DND-41 (cell line): ENCODE measurements at regions not wholly inside any gene's neighbourhood (a gene's known extent, or its start where the extent isn't known, plus 50 kb on each side); places are given as distances from the start of the nearest gene placed in this dataset.

ENCODE experiments used
- EZH2 ChIP-seq: IDR thresholded peaks from 3 replicates; pipeline ENCODE4 v1.6.1; 2012; ENCODE audit warnings: borderline replicate concordance, low read depth, mild to moderate bottlenecking, moderate library complexity, low read length, inconsistent platforms; ENCODE audit not compliant: severe bottlenecking
- TF ChIP-seq, protein P1 (sequence below): IDR thresholded peaks from 2 replicates; pipeline ENCODE4 v1.5.1; 2012; ENCODE audit warnings: borderline replicate concordance, low read length, moderate library complexity, mild to moderate bottlenecking; ENCODE audit not compliant: poor library complexity, severe bottlenecking; ENCODE audit errors: extremely low read depth

GRCh38 chr13:60689076-60689475 is 292.1 kb downstream of the TDRD3 start:
- TF ChIP-seq, protein P1, sequence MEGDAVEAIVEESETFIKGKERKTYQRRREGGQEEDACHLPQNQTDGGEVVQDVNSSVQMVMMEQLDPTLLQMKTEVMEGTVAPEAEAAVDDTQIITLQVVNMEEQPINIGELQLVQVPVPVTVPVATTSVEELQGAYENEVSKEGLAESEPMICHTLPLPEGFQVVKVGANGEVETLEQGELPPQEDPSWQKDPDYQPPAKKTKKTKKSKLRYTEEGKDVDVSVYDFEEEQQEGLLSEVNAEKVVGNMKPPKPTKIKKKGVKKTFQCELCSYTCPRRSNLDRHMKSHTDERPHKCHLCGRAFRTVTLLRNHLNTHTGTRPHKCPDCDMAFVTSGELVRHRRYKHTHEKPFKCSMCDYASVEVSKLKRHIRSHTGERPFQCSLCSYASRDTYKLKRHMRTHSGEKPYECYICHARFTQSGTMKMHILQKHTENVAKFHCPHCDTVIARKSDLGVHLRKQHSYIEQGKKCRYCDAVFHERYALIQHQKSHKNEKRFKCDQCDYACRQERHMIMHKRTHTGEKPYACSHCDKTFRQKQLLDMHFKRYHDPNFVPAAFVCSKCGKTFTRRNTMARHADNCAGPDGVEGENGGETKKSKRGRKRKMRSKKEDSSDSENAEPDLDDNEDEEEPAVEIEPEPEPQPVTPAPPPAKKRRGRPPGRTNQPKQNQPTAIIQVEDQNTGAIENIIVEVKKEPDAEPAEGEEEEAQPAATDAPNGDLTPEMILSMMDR, result no peak
- TF ChIP-seq EZH2, result no peak
